H9 (cell line): ENCODE measurements at regions not wholly inside any gene's neighbourhood (a gene's known extent, or its start where the extent isn't known, plus 50 kb on each side); places are given as distances from the start of the nearest gene placed in this dataset.

Experiments
- DNase-seq: peaks from one replicate; pipeline ENCODE4 v3.0.0-alpha.2; 2017
- H2AFZ ChIP-seq: one replicate; pipeline ENCODE4 v1.6.1; 2013; ENCODE audit warnings: mild to moderate bottlenecking, low read length, control low read depth, moderate library complexity
- H2AK5ac ChIP-seq: 2 replicates; pipeline ENCODE4 v1.6.1; 2013; ENCODE audit warnings: low read length, control low read depth, mixed read lengths; ENCODE audit not compliant: insufficient read length
- H2BK120ac ChIP-seq: one replicate; pipeline ENCODE4 v1.6.1; 2013; ENCODE audit warnings: low read depth, mild to moderate bottlenecking, low read length, control low read depth, inconsistent platforms; ENCODE audit not compliant: poor library complexity, severe bottlenecking
- H2BK12ac ChIP-seq: 2 replicates; pipeline ENCODE4 v1.6.1; 2013; ENCODE audit warnings: low read length, control low read depth, mixed read lengths, low read depth; ENCODE audit not compliant: insufficient read length
- H2BK15ac ChIP-seq: 2 replicates; pipeline ENCODE4 v1.6.1; 2013; ENCODE audit warnings: low read depth, low read length, control low read depth
- H2BK20ac ChIP-seq: one replicate; pipeline ENCODE4 v1.6.1; 2013; ENCODE audit warnings: low read depth, mild to moderate bottlenecking, low read length, control low read depth, inconsistent platforms; ENCODE audit not compliant: poor library complexity, severe bottlenecking
- H2BK5ac ChIP-seq: 2 replicates; pipeline ENCODE4 v1.6.1; 2013; ENCODE audit warnings: low read length, control low read depth, mixed read lengths; ENCODE audit not compliant: insufficient read length
- H3K14ac ChIP-seq: 2 replicates; pipeline ENCODE4 v1.6.1; 2013; ENCODE audit warnings: low read length, control low read depth; ENCODE audit not compliant: insufficient read depth
- H3K18ac ChIP-seq: 2 replicates; pipeline ENCODE4 v1.6.1; 2013; ENCODE audit warnings: low read depth, mild to moderate bottlenecking, mixed read lengths, low read length, control low read depth; ENCODE audit not compliant: insufficient read length
- H3K23ac ChIP-seq: 2 replicates; pipeline ENCODE4 v1.6.1; 2013; ENCODE audit warnings: low read length, control low read depth, mixed read lengths, low read depth; ENCODE audit not compliant: insufficient read length
- H3K23me2 ChIP-seq: 2 replicates; pipeline ENCODE4 v1.6.1; 2013; ENCODE audit warnings: low read depth, mild to moderate bottlenecking, mixed read lengths, low read length, control low read depth; ENCODE audit not compliant: insufficient read length, poor library complexity, severe bottlenecking
- H3K27ac ChIP-seq: 2 replicates; pipeline ENCODE4 v1.5.1; 2013; ENCODE audit warnings: low read length, control low read depth, mixed read lengths, low read depth; ENCODE audit not compliant: insufficient read length
- H3K27me3 ChIP-seq: 2 replicates; pipeline ENCODE4 v1.6.1; 2013; ENCODE audit warnings: low read length, control low read depth, inconsistent platforms; ENCODE audit not compliant: insufficient read depth
- H3K4ac ChIP-seq: 2 replicates; pipeline ENCODE4 v1.6.1; 2013; ENCODE audit warnings: low read depth, mild to moderate bottlenecking, control low read depth, inconsistent platforms, low read length, moderate library complexity
- H3K4me1 ChIP-seq: 2 replicates; pipeline ENCODE4 v1.6.1; 2013; ENCODE audit warnings: low read length, control low read depth, inconsistent platforms; ENCODE audit not compliant: insufficient read depth
- H3K4me2 ChIP-seq: 2 replicates; pipeline ENCODE4 v1.6.1; 2013; ENCODE audit warnings: low read length, control low read depth, mixed read lengths; ENCODE audit not compliant: insufficient read length, insufficient read depth
- H3K56ac ChIP-seq: 2 replicates; pipeline ENCODE4 v1.6.1; 2013; ENCODE audit warnings: low read depth, mild to moderate bottlenecking, mixed read lengths, low read length, control low read depth; ENCODE audit not compliant: insufficient read length
- H3K79me1 ChIP-seq: 2 replicates; pipeline ENCODE4 v1.6.1; 2013; ENCODE audit warnings: low read depth, mild to moderate bottlenecking, moderate library complexity, low read length, control low read depth, inconsistent platforms; ENCODE audit not compliant: insufficient read depth, poor library complexity, severe bottlenecking
- H3K79me2 ChIP-seq: 2 replicates; pipeline ENCODE4 v1.6.1; 2013; ENCODE audit warnings: low read length, control low read depth, inconsistent platforms; ENCODE audit not compliant: insufficient read depth
- H3K9ac ChIP-seq: 2 replicates; pipeline ENCODE4 v1.6.1; 2013; ENCODE audit warnings: low read length, control low read depth, mixed read lengths; ENCODE audit not compliant: insufficient read length; ENCODE audit errors: extremely low read depth
- H3K9me3 ChIP-seq: one replicate; pipeline ENCODE4 v1.6.1; 2013; ENCODE audit warnings: low read depth, low read length, inconsistent platforms; ENCODE audit not compliant: control insufficient read depth
- H3T11ph ChIP-seq: one replicate; pipeline ENCODE4 v1.6.1; 2013; ENCODE audit warnings: mild to moderate bottlenecking, low read length, control low read depth, inconsistent platforms
- H4K20me1 ChIP-seq: one replicate; pipeline ENCODE4 v1.6.1; 2013; ENCODE audit not compliant: control insufficient read depth, insufficient read length, insufficient read depth
- H4K5ac ChIP-seq: 2 replicates; pipeline ENCODE4 v1.6.1; 2013; ENCODE audit warnings: low read depth, mild to moderate bottlenecking, mixed read lengths, low read length, control low read depth; ENCODE audit not compliant: insufficient read length
- H4K8ac ChIP-seq: replicated peaks from 2 replicates; pipeline ENCODE4 v1.6.1; 2013; ENCODE audit warnings: low read length, control low read depth, mixed read lengths, low read depth; ENCODE audit not compliant: insufficient read length
- H4K91ac ChIP-seq: 2 replicates; pipeline ENCODE4 v1.6.1; 2013; ENCODE audit warnings: low read depth, mild to moderate bottlenecking, moderate library complexity, mixed read lengths, low read length, control low read depth; ENCODE audit not compliant: insufficient read length
- H3K27ac Mint-ChIP-seq, 3 experiments: 2 replicates in 2 of 3; 3 replicates in 1 of 3; pipeline ENCODE4 v1.8.0; 2020 to 2021; ENCODE audit warnings: mixed read lengths in 3 of 3, mild to moderate bottlenecking in 1 of 3, moderate library complexity in 1 of 3
- H3K27me3 Mint-ChIP-seq: 2 replicates; pipeline ENCODE4 v1.8.0; 2021; ENCODE audit warnings: low read depth, mild to moderate bottlenecking, moderate library complexity, mixed read lengths
- H3K36me3 Mint-ChIP-seq, 3 experiments: 2 replicates in 2 of 3; 3 replicates in 1 of 3; pipeline ENCODE4 v1.8.0; 2020 to 2021; ENCODE audit warnings: low read depth in 3 of 3, mixed read lengths in 3 of 3; ENCODE audit not compliant: insufficient read depth in 1 of 3
- H3K4me1 Mint-ChIP-seq, 2 experiments: 2 replicates each; pipeline ENCODE4 v1.8.0; 2020; ENCODE audit warnings: mixed read lengths in 2 of 2
- H3K4me3 Mint-ChIP-seq, 2 experiments: 2 replicates in 1 of 2; 3 replicates in 1 of 2; pipeline ENCODE4 v1.8.0; 2020 to 2021; ENCODE audit warnings: mild to moderate bottlenecking in 2 of 2, mixed read lengths in 2 of 2, moderate library complexity in 1 of 2
- H3K9me3 Mint-ChIP-seq, 2 experiments: 2 replicates in 1 of 2; 3 replicates in 1 of 2; pipeline ENCODE4 v1.8.0; 2020; ENCODE audit warnings: mild to moderate bottlenecking in 2 of 2, mixed read lengths in 2 of 2, moderate library complexity in 1 of 2
- WGBS: extraction: QIAGEN DNeasy Blood & Tissue Kit; methylation state at CpG from one replicate; pipeline ENCODE4 v1.1.7; 2013; ENCODE audit warnings: missing lambda C conversion rate, low lambda C conversion rate, mixed read lengths; ENCODE audit not compliant: insufficient read length; ENCODE audit errors: extremely low coverage; 5-methylcytosine and 5-hydroxymethylcytosine counted together
- TF ChIP-seq, protein P1 (sequence below): fragments of 200-600 bp; sonication (generic); conservative IDR thresholded peaks from 3 replicates; pipeline ENCODE4 v1.8.0; 2021; ENCODE audit warnings: antibody characterized with exemption, mild to moderate bottlenecking

DNA sequence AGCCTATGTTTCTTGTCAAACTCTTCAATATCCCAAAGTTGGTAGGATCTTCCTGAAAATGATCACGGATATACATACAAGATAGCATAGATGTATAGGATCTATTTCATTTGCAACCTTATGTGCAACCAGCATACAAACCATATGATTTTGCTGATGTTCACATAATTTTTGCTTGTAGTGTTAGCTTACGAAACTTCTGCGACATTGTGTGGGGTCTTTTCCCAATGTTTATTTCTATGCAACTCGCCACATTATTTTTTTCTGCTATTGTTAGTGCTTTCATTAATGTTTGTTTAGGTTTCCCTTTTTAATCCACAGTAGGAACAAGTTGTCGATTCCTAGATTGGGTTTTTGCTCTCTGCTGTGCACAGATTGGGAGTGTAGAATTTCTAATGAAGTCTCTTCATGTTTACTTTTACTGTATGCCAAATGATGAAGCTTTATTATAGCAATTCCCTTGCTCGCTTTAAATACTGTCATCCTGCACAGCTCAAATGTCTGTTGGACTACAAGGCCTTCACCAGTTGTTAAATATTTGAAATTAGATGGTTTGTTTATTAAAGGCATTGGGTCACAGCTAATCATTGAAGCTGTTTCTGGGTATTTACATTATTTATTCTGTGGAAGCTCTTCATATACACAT, 257.6 kb upstream of the PCDH7 start:
- Mint-ChIP-seq H3K36me3 (no peaks in the 10 kb centered on the region), H3K27ac (no peak overlapping the region), H3K4me3 (no peak overlapping the region), H3K9me3 (no peaks in the 10 kb centered on the region; a peak in 1 of 5 replicates), H3K27me3 (no peaks in the 10 kb centered on the region), H3K4me1 (peaks cover 13 to 25% of the 10 kb centered on the region in 2 experiments)
- H3K23ac ChIP-seq = no peak overlapping the region
- H3K56ac ChIP-seq = no peak overlapping the region
- H3K23me2 ChIP-seq = no peaks in the 10 kb centered on the region
- no peak overlapping the region for H2BK12ac ChIP-seq
- H3K79me2 ChIP-seq = no peaks in the 10 kb centered on the region
- no peak overlapping the region for H4K8ac ChIP-seq
- no peak overlapping the region for H2BK5ac ChIP-seq
- H2BK20ac ChIP-seq = no peak overlapping the region
- no CpG with 5 or more reads among the region's 6 CpGs for WGBS
- no peak overlapping the region for H4K5ac ChIP-seq
- no peaks in the 10 kb centered on the region for H4K20me1 ChIP-seq
- TF ChIP-seq, protein P1, sequence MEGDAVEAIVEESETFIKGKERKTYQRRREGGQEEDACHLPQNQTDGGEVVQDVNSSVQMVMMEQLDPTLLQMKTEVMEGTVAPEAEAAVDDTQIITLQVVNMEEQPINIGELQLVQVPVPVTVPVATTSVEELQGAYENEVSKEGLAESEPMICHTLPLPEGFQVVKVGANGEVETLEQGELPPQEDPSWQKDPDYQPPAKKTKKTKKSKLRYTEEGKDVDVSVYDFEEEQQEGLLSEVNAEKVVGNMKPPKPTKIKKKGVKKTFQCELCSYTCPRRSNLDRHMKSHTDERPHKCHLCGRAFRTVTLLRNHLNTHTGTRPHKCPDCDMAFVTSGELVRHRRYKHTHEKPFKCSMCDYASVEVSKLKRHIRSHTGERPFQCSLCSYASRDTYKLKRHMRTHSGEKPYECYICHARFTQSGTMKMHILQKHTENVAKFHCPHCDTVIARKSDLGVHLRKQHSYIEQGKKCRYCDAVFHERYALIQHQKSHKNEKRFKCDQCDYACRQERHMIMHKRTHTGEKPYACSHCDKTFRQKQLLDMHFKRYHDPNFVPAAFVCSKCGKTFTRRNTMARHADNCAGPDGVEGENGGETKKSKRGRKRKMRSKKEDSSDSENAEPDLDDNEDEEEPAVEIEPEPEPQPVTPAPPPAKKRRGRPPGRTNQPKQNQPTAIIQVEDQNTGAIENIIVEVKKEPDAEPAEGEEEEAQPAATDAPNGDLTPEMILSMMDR = no peak
- no peak overlapping the region for H2BK15ac ChIP-seq
- H2AK5ac ChIP-seq = no peak overlapping the region
- no peak overlapping the region for H3K4ac ChIP-seq
- no peak overlapping the region for H3K27ac ChIP-seq
- no peaks in the 10 kb centered on the region for H3K27me3 ChIP-seq
- H3K14ac ChIP-seq = no peak overlapping the region
- H3K9me3 ChIP-seq = no peaks in the 10 kb centered on the region
- H2AFZ ChIP-seq = no peak overlapping the region
- H3K4me1 ChIP-seq = no peaks in the 10 kb centered on the region
- H3K79me1 ChIP-seq = no peaks in the 10 kb centered on the region
- no peak overlapping the region for H3K18ac ChIP-seq
- no peak overlapping the region for H3K9ac ChIP-seq
- no peak overlapping the region for H3T11ph ChIP-seq
- DNase-seq = no peak
- no peak overlapping the region for H3K4me2 ChIP-seq
- H2BK120ac ChIP-seq = no peak overlapping the region
- no peak overlapping the region for H4K91ac ChIP-seq
